ENCODE measurements at regions not wholly inside any gene's neighbourhood (a gene's known extent, or its start where the extent isn't known, plus 50 kb on each side); places are given as distances from the start of the nearest gene placed in this dataset.

- no peak for ATAC-seq
These were observed 266.9 kb downstream of the PTPRU start for GRCh38 chr1:29502911-29503840.

GRCh38 chr1:29502225-29502910 lies 266.0 kb downstream of the PTPRU start:
- ATAC-seq: no peak

- ATAC-seq: no peak
These were observed 265.1 kb downstream of the PTPRU start for GRCh38 chr1:29501227-29501976.

GRCh38 chr1:29500651-29501050 lies 264.3 kb downstream of the PTPRU start:
- no peak for ATAC-seq

GRCh38 chr1:29500041-29500440 lies 263.7 kb downstream of the PTPRU start:
- no peak for ATAC-seq

GRCh38 chr1:29499104-29499650 lies 262.9 kb downstream of the PTPRU start:
- ATAC-seq: no peak

- no peak for ATAC-seq
These were observed 262.1 kb downstream of the PTPRU start for GRCh38 chr1:29498126-29499103.

DNA sequence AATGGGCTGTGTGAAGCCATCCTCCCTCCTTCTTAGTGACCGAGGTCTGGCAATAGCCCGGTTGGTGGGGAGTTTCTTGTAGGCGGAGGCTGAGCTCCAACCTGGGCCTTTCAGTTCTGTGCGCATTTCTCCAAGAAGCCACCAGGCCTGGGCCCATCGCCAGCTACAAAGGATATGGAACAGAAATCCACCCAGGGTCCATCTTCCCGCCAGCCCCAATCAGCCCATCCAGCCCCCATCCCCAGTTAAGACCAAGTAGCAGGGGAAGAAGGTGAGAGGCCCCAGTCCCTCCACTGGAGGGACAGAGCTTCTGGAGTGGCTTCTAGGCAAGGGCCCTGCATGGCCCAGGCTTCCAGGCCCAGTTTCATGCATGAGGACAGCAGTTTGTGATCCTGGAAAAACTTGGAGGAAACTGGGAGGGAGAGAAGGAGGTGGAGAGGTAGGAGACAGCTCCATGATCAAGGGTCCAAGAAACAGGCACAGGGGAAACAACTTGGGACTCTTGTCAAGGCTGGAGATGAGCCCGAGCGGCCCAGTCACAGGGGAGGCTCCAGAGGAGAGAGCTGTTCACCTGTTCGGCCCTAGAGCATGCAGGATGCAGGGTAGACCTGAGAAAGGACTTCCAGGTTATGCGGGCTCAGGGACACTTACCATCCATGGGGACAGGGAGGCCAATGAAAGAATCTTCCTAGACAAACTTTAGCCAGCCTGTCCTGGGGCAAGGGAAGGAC lies 261.2 kb downstream of the PTPRU start:
- ATAC-seq: no peak

DNA sequence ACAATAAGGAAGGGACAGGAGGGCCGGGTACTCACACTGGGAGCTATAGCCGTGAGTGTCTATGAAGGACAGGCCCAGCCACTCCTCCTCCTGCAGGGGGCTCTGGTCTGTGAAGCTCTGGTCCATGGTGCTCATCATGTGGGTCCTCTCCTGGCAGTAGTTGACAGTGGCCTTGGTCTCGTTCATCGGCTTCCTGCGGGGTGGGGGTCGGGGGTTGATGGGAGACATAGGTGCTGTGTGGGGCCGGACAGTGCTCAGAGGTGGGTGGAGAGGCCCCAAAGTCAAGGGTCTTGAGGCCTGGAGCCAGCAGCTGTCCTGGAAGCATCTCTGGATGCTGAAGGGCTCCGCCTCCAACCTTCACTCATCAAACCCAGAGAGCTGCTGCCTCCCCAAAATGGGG lies 260.4 kb downstream of the PTPRU start:
- no peak for ATAC-seq

- ATAC-seq: no peak
These were observed 254.0 kb downstream of the PTPRU start for GRCh38 chr1:29490204-29490934.

GRCh38 chr1:29489471-29489870 lies 253.1 kb downstream of the PTPRU start:
- no peak for ATAC-seq

DNA sequence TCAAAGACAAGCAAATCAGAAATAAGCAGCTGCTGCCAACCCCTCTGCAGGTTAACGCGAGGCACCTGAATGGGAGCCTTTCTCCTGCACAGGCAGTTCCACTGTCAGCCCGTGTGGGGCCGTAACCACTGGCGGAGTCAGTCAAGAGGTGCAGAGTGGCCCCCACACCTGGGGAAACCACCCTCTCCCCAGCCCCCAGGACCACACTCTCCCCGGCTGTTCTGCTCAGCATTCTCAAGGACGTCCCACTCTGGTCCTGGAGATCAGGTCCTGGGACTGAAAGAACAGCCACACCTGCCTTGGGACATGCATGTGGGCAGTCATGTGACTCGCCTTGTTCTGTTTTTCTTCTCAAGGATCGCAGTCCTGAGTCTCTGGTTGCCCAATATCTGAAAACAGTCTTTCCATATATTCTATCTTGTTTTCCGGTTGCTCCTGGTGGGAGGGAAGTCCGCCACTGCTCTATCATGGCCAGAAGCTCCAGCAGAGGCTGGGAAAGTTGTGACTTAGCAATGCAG lies 252.5 kb downstream of the PTPRU start:
- ATAC-seq: no peak

- ATAC-seq: no peak
These were observed 251.9 kb downstream of the PTPRU start for GRCh38 chr1:29488086-29488793.

DNA sequence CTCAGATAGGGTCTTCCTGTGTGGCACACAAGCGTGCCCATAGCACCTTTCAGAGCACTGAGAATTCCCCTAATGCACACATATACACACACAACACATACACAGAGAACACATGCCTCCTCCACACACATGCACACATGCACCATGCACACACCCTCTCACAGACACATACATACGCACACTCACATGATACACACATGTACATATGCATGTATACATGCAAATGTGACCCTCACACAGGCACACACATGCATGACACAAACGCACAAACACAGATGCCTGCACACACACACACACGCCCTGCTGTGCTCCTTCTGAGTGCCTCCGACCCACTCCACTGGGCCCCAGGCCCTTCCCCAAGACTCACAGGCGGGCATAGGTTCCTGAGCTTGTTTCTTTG lies 251.0 kb downstream of the PTPRU start:
- no peak for ATAC-seq

- no peak for ATAC-seq
These were observed 249.0 kb downstream of the PTPRU start for GRCh38 chr1:29485096-29485925.

- no peak for ATAC-seq
These were observed 246.7 kb downstream of the PTPRU start for GRCh38 chr1:29482991-29483390.

- ATAC-seq: no peak
These were observed 245.7 kb downstream of the PTPRU start for GRCh38 chr1:29482064-29482463.

GRCh38 chr1:29481031-29481430 lies 244.7 kb downstream of the PTPRU start:
- ATAC-seq: no peak

Measured in activated CD4-positive, CD25-positive, alpha-beta regulatory T cell treated with anti-CD3 and anti-CD28 coated beads, Interleukin-2, amount 50 U/mL, for 24 hours (primary cell).